ENCODE measurements at regions not wholly inside any gene's neighbourhood (a gene's known extent, or its start where the extent isn't known, plus 50 kb on each side); places are given as distances from the start of the nearest gene placed in this dataset.

GRCh38 chr9:97801180-97801579 lies 51.8 kb upstream of the FOXE1 start:
- Histone ChIP-seq H3K4ac (ENCODE audit: low read depth, low read length) (no peak overlapping the region), H3K79me2 (ENCODE audit: insufficient read depth, low read length) (no peaks in the 10 kb centered on the region), H3K4me2 (ENCODE audit: insufficient read depth, insufficient read length, low read length) (no peak overlapping the region), H3K23ac (ENCODE audit: insufficient read length, low read depth, low read length) (no peak overlapping the region), H3K23me2 (ENCODE audit: insufficient read length, low read depth, low read length, poor library complexity, severe bottlenecking) (peaks cover 3% of the 10 kb centered on the region), H3T11ph (ENCODE audit: low read length) (no peak overlapping the region), H4K91ac (ENCODE audit: insufficient read length, low read depth, low read length) (no peak overlapping the region), H3K56ac (ENCODE audit: insufficient read length, low read depth, low read length) (no peak overlapping the region), H2BK15ac (ENCODE audit: low read depth, low read length) (no peak overlapping the region), H2BK5ac (ENCODE audit: insufficient read length, low read length) (no peak overlapping the region), H3K18ac (ENCODE audit: insufficient read length, low read depth, low read length) (no peak overlapping the region), H2AFZ (ENCODE audit: low read length) (no peak overlapping the region), H2AK5ac (ENCODE audit: insufficient read length, low read length) (no peak overlapping the region), H2BK12ac (ENCODE audit: insufficient read length, low read depth, low read length) (no peak overlapping the region), H3K27me3 (ENCODE audit: insufficient read depth, low read length) (no peaks in the 10 kb centered on the region; the same call in 1 of the 2 replicates), H2BK20ac (ENCODE audit: low read depth, low read length, poor library complexity, severe bottlenecking) (no peak overlapping the region), H3K9ac (ENCODE audit: extremely low read depth, insufficient read length, low read length) (no peak overlapping the region), H3K4me1 (ENCODE audit: insufficient read depth, low read length) (peaks cover 2% of the 10 kb centered on the region; the same call in 1 of the 2 replicates), H2BK120ac (ENCODE audit: low read depth, low read length, poor library complexity, severe bottlenecking) (no peak overlapping the region), H3K9me3 (ENCODE audit: control insufficient read depth, low read depth, low read length) (no peaks in the 10 kb centered on the region), H3K14ac (ENCODE audit: insufficient read depth, low read length) (no peak overlapping the region), H4K20me1 (ENCODE audit: control insufficient read depth, insufficient read depth, insufficient read length) (no peaks in the 10 kb centered on the region), H4K5ac (ENCODE audit: insufficient read length, low read depth, low read length) (no peak overlapping the region), H4K8ac (replicated peaks; ENCODE audit: insufficient read length, low read depth, low read length) (no peak overlapping the region), H3K27ac (ENCODE audit: insufficient read length, low read depth, low read length) (no peak overlapping the region), H3K79me1 (ENCODE audit: insufficient read depth, low read depth, low read length, poor library complexity, severe bottlenecking) (no peaks in the 10 kb centered on the region)
- no CpG with 5 or more reads among the region's 1 CpG for WGBS (ENCODE audit: extremely low coverage, insufficient read length, low lambda C conversion rate)
- Mint-ChIP-seq H3K9me3 (peaks cover 3 to 5% of the 10 kb centered on the region in 2 experiments), H3K36me3 (ENCODE audit: insufficient read depth in 1 of 3, low read depth in 3 of 3) (peaks cover 0 to 2% (median 1%) of the 10 kb centered on the region in 3 experiments; a peak in 1 of 7 replicates), H3K4me1 (peaks cover 4 to 10% of the 10 kb centered on the region in 2 experiments), H3K27ac (no peak overlapping the region), H3K4me3 (no peak overlapping the region), H3K27me3 (ENCODE audit: low read depth) (peaks cover 31% of the 10 kb centered on the region)
- DNase-seq = no peak
- TF ChIP-seq, protein P1, sequence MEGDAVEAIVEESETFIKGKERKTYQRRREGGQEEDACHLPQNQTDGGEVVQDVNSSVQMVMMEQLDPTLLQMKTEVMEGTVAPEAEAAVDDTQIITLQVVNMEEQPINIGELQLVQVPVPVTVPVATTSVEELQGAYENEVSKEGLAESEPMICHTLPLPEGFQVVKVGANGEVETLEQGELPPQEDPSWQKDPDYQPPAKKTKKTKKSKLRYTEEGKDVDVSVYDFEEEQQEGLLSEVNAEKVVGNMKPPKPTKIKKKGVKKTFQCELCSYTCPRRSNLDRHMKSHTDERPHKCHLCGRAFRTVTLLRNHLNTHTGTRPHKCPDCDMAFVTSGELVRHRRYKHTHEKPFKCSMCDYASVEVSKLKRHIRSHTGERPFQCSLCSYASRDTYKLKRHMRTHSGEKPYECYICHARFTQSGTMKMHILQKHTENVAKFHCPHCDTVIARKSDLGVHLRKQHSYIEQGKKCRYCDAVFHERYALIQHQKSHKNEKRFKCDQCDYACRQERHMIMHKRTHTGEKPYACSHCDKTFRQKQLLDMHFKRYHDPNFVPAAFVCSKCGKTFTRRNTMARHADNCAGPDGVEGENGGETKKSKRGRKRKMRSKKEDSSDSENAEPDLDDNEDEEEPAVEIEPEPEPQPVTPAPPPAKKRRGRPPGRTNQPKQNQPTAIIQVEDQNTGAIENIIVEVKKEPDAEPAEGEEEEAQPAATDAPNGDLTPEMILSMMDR (conservative IDR thresholded peaks at IDR 0.05) = no peak
